Right lobe of liver (tissue), 6 donors: ENCODE measurements at regions not wholly inside any gene's neighbourhood (a gene's known extent, or its start where the extent isn't known, plus 50 kb on each side); places are given as distances from the start of the nearest gene placed in this dataset.

ENCODE experiments used
- ATAC-seq, 4 donors: fragments of 200-7000 bp; cut with Tn5 transposase; one replicate each; pipeline ENCODE4 v1.9.1; 2020; ENCODE audit warnings: mild to moderate bottlenecking in 4 of 4, moderate library complexity in 4 of 4
- DNase-seq, 3 donors: peaks; one replicate each; pipeline ENCODE4 v3.0.0-alpha.2; 2020
- H3K27ac ChIP-seq, 3 donors: fragments of 200-600 bp; one replicate each; pipeline ENCODE4 v1.8.0; 2022
- H3K27me3 ChIP-seq, 2 donors: fragments of 200-600 bp; one replicate each; pipeline ENCODE4 v1.8.0; 2022
- H3K36me3 ChIP-seq, 4 donors: fragments of 200-600 bp; sonication (generic) in 1 of 4; one replicate each; pipeline versions ENCODE4 v1.5.1 to v1.8.0; 2017 to 2022; ENCODE audit warnings: control low read depth in 1 of 4
- H3K4me1 ChIP-seq, 4 donors: fragments of 200-600 bp; sonication (generic) in 1 of 4; one replicate each; pipeline versions ENCODE4 v1.5.1 to v1.8.0; 2017 to 2022; ENCODE audit warnings: control low read depth in 1 of 4
- H3K4me3 ChIP-seq, 3 donors: fragments of 200-600 bp; one replicate each; pipeline ENCODE4 v1.8.0; 2022
- H3K9me3 ChIP-seq, 4 donors: fragments of 200-600 bp; sonication (generic) in 1 of 4; one replicate each; pipeline versions ENCODE4 v1.5.1 to v1.8.0; 2017 to 2022; ENCODE audit warnings: control low read depth in 1 of 4
- POLR2A ChIP-seq: fragments of 450-650 bp; IDR thresholded peaks from one replicate; pipeline ENCODE4 v1.6.1; 2017; ENCODE audit warnings: antibody characterized with exemption, mild to moderate bottlenecking
- WGBS: methylation state at CpG from one replicate; pipeline ENCODE4 v1.1.6; 2018; ENCODE audit warnings: low coverage, low lambda C conversion rate; ENCODE audit not compliant: insufficient coverage; ENCODE audit errors: missing lambda C conversion rate; 5-methylcytosine and 5-hydroxymethylcytosine counted together
- intact Hi-C, 2 donors: fragments of 100-400 bp; cut with DNase I; formaldehyde crosslinking; loops; one replicate each; pipeline versions ENCODE4 v1.11.2 to v1.14.1; 2022
- TF ChIP-seq, protein P1 (sequence below), 4 donors: fragments of 200-600 bp in 3 of 4; fragments of 450-650 bp in 1 of 4; IDR thresholded peaks; one replicate each; pipeline versions ENCODE4 v1.5.1 to v1.8.0; 2016 to 2022; ENCODE audit warnings: antibody characterized with exemption in 4 of 4, mild to moderate bottlenecking in 2 of 4
- donor health status: DM: no; HTN: yes; CAD: no.
- donor health status: DM: no; HTN: no; CAD: no.
- donor health status: DM: no; HTN: no; CAD: no.
- donor health status: DM: no; HTN: yes; CAD: no.
- donor health status: DM: no; HTN: yes; CAD: no.

DNA sequence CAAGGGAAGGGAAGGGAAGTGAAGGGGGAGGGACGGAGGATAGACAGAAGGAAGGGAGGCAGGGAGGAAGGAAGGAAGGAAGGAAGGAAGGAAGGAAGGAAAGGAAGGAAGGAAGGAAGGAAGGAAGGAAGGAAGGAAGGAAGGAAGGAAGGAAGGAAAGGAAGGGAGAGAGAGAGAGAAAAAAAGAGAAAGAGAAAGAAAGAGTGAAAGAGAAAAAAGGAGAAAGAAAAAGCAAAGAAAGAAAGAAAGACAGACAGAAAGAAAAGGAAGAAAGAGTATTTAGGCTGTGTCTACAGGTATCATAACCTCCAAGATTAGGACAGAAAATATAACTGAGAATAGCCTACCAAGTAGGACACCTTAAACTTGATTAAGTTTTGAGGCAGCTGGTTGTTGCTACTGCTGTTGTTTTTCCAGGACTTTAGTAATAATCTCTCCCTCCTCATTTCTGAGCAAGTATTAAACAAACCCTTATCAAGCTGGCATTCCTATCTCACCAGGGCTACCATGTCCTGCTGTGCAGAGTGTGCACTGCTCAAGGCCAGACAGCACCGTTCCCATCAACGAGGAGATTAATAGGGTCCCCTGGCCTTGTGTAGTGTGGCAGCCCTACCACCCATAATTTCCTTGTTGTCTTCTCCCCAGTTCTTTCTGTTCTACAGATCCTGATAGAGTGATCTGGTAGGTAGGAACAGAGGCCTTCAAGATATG is 90.5 kb upstream of the FHL2 start:
- DNase-seq: no peak
- Histone ChIP-seq H3K36me3 (no peaks in the 10 kb centered on the region), H3K4me3 (no peak overlapping the region)

DNA sequence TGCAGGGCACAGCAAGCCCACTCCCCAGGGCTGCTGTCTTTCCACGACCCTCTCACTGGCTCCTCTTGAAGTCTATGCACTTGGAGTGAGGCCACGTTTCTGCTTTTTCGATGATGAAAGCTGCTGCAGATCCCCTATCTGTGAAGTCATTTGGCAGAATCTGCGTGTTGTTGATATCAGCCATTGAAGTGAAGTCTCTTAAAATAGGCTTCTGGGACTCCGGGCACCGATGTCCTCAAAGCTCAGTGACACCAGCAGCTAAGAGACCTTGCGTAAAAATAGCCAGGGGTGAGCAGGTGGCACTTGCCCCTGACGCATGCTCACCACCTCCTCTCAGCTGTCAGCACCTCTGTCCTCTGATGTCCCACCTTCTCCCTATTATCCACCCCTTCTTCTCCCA is 89.4 kb upstream of the FHL2 start:
- Histone ChIP-seq H3K4me3 (no peak overlapping the region), H3K27ac (no peak overlapping the region), H3K36me3 (no peaks in the 10 kb centered on the region), H3K27me3 (no peaks in the 10 kb centered on the region), H3K9me3 (peaks cover 0 to 5% (median 0%) of the 10 kb centered on the region in 4 donors), H3K4me1 (peaks cover 0 to 15% (median 7%) of the 10 kb centered on the region in 4 donors)
- ATAC-seq: no peak
- no peak for DNase-seq
- TF ChIP-seq, protein P1, sequence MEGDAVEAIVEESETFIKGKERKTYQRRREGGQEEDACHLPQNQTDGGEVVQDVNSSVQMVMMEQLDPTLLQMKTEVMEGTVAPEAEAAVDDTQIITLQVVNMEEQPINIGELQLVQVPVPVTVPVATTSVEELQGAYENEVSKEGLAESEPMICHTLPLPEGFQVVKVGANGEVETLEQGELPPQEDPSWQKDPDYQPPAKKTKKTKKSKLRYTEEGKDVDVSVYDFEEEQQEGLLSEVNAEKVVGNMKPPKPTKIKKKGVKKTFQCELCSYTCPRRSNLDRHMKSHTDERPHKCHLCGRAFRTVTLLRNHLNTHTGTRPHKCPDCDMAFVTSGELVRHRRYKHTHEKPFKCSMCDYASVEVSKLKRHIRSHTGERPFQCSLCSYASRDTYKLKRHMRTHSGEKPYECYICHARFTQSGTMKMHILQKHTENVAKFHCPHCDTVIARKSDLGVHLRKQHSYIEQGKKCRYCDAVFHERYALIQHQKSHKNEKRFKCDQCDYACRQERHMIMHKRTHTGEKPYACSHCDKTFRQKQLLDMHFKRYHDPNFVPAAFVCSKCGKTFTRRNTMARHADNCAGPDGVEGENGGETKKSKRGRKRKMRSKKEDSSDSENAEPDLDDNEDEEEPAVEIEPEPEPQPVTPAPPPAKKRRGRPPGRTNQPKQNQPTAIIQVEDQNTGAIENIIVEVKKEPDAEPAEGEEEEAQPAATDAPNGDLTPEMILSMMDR (IDR thresholded peaks at IDR 0.05): no peak
- no peak for TF ChIP-seq POLR2A
- WGBS: 75% methylated on average over 7 of the region's 8 CpGs
- intact Hi-C loops: no loop called here

More for the DNA sequence above, 90.5 kb upstream of the FHL2 start:
- H3K4me1 ChIP-seq: peaks cover 0 to 15% (median 7%) of the 10 kb centered on the region in 4 donors
- WGBS: 60% methylated on average over 1 of the region's 3 CpGs
- no peak for ATAC-seq
- H3K27me3 ChIP-seq: no peaks in the 10 kb centered on the region
- intact Hi-C loops: no loop called here
- H3K27ac ChIP-seq: peak overlapping the region in 2 of 3 donors; percentile 80 to 84
- peaks cover 0 to 5% (median 0%) of the 10 kb centered on the region in 4 donors for H3K9me3 ChIP-seq
- no peak for TF ChIP-seq POLR2A
- TF ChIP-seq, protein P1 (IDR thresholded peaks at IDR 0.05): no peak

DNA sequence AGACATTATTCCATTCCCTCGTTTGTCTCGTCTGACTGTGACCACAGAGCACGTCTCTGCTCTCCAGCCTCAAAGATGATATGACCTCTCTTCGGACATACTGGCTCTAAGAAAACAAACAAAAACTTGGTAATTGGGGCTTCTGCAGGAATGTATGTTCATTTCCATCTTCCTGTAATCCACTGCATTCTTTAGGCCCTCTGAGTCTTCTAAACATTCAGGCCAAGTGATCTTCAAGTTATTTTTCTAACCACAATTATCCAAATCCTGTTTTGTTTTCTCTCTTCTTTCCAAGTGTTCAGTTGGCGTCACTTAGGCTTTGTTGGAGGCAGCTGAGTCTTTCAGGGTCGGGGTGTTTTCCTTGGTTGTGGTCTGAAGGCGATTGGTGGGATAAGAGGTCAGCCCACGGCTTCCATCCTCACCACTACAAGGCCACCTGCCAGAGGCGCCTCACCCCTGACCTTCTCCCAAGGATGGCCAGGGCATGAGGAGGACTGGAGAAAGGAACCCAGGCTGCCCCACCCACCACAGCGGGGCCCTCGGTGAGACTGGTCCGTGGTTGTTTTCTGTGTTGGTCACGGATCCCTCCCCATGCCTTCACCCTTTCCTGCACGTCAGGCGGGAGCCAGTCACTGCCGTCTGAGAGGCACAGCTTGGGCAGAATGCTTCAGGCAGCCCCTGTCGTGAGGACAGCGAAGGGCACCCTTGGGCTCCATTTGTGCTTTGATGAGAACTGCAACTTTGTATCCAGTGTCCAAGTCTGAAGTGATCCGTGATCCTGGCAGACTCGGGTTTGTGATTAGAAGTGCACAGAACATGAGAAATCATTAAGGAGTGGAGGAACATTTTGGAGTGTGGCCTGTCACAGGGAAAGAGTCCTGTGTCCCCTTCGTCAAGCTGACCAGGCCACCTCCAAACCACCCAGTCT is 88.6 kb upstream of the FHL2 start:
- TF ChIP-seq, protein P1 (IDR thresholded peaks at IDR 0.05): no peak
- TF ChIP-seq POLR2A: no peak
- H3K27ac ChIP-seq: peak overlapping the region in 1 of 3 donors; percentile 43
- intact Hi-C loops: no loop called here
- H3K4me1 ChIP-seq: peaks cover 0 to 15% (median 7%) of the 10 kb centered on the region in 4 donors
- H3K4me3 ChIP-seq: no peak overlapping the region
- no peak for ATAC-seq
- WGBS: 72% methylated on average over 16 of the region's 21 CpGs
- no peaks in the 10 kb centered on the region for H3K36me3 ChIP-seq
- no peak for DNase-seq
- H3K9me3 ChIP-seq: no peaks in the 10 kb centered on the region
- no peaks in the 10 kb centered on the region for H3K27me3 ChIP-seq

DNA sequence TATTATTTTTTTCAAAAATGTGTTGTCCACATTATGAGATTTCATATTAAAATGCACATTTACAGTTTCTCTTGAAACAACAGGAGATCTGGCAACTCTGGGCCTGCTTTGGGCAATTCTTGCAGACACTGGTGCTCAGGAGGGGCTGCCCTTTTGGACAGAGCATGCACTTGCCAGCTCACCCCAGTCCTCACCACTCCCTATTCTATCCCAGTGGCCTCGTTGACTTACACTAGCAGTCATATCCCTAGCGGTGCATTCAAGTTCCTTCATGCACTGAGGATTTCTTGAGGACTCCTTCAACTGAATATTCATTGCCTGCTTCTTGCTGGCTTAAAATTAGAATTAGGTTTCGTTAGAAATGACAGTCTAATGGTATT is 87.9 kb upstream of the FHL2 start:
- WGBS: 68% methylated on average over 3 of the region's 3 CpGs
- no peak overlapping the region for H3K4me3 ChIP-seq
- no peaks in the 10 kb centered on the region for H3K9me3 ChIP-seq
- H3K27me3 ChIP-seq: no peaks in the 10 kb centered on the region
- TF ChIP-seq POLR2A: no peak
- TF ChIP-seq, protein P1 (IDR thresholded peaks at IDR 0.05): no peak
- ATAC-seq (no peak), DNase-seq (no peak)
- intact Hi-C loops: no loop called here
- H3K36me3 ChIP-seq: no peaks in the 10 kb centered on the region
- peaks cover 0 to 15% (median 7%) of the 10 kb centered on the region in 4 donors for H3K4me1 ChIP-seq
- peak overlapping the region in 1 of 3 donors; percentile 8 for H3K27ac ChIP-seq
